GOT3 (cell line): ENCODE measurements at regions not wholly inside any gene's neighbourhood (a gene's known extent, or its start where the extent isn't known, plus 50 kb on each side); places are given as distances from the start of the nearest gene placed in this dataset.
"Not testable (repeated sequence)": the region's sequence is repeated elsewhere in the genome, so short reads cannot be mapped to it uniquely, and the experiment has no call there.

ENCODE experiments used
- DNase-seq: peaks from one replicate; lab custom pipeline; 2025; ENCODE audit warnings: mixed read lengths; lab: John Stamatoyannopoulos, UW

- no peak for DNase-seq
Observed at GRCh38 chr10:4230036-4230435, 445.0 kb upstream of the KLF6 start.

- no peak for DNase-seq
Observed at GRCh38 chr10:4229106-4229505, 444.1 kb upstream of the KLF6 start.

- DNase-seq = no peak
Observed at GRCh38 chr10:4227586-4227985, 442.6 kb upstream of the KLF6 start.

GRCh38 chr10:4226941-4227540, 442.0 kb upstream of the KLF6 start:
- DNase-seq = no peak

GRCh38 chr10:4224178-4224577, 439.2 kb upstream of the KLF6 start:
- DNase-seq = no peak

- not testable (repeated sequence) for DNase-seq
Observed at GRCh38 chr10:4221310-4221709, 436.3 kb upstream of the KLF6 start.

GRCh38 chr10:4219901-4220300, 434.9 kb upstream of the KLF6 start:
- DNase-seq = no peak

- DNase-seq = no peak
Observed at GRCh38 chr10:4217653-4218052, 432.6 kb upstream of the KLF6 start.

- no peak for DNase-seq
Observed at GRCh38 chr10:4217187-4217586, 432.2 kb upstream of the KLF6 start.

GRCh38 chr10:4216726-4217125, 431.7 kb upstream of the KLF6 start:
- DNase-seq = no peak

- DNase-seq = no peak
Observed at GRCh38 chr10:4215963-4216575, 431.1 kb upstream of the KLF6 start.

GRCh38 chr10:4215485-4215884, 430.5 kb upstream of the KLF6 start:
- no peak for DNase-seq

- no peak for DNase-seq
Observed at GRCh38 chr10:4214908-4215307, 429.9 kb upstream of the KLF6 start.

- DNase-seq = no peak
Observed at GRCh38 chr10:4213441-4213840, 428.4 kb upstream of the KLF6 start.

GRCh38 chr10:4212111-4212630, 427.2 kb upstream of the KLF6 start:
- no peak for DNase-seq

GRCh38 chr10:4208499-4208898, 423.5 kb upstream of the KLF6 start:
- DNase-seq = no peak

- no peak for DNase-seq
Observed at GRCh38 chr10:4205113-4205512, 420.1 kb upstream of the KLF6 start.

- no peak for DNase-seq
Observed at GRCh38 chr10:4202938-4203337, 417.9 kb upstream of the KLF6 start.

- DNase-seq = no peak
Observed at GRCh38 chr10:4201866-4202825, 417.1 kb upstream of the KLF6 start.

- DNase-seq = no peak
Observed at GRCh38 chr10:4199196-4199595, 414.2 kb upstream of the KLF6 start.

GRCh38 chr10:4198216-4198615, 413.2 kb upstream of the KLF6 start:
- no peak for DNase-seq

- no peak for DNase-seq
Observed at GRCh38 chr10:4197676-4198075, 412.7 kb upstream of the KLF6 start.
